ENCODE measurements at regions not wholly inside any gene's neighbourhood (a gene's known extent, or its start where the extent isn't known, plus 50 kb on each side); places are given as distances from the start of the nearest gene placed in this dataset.

GRCh38 chr9:117916291-117916690 lies 212.1 kb downstream of the TLR4 start:
- TF ChIP-seq EZH2 (IDR thresholded peaks at IDR 0.05; ENCODE audit: low read length) (no peak), CTCF (optimal IDR thresholded peaks at IDR 0.05 in 1 of 3, IDR thresholded peaks at IDR 0.05 in 1 of 3, conservative IDR thresholded peaks at IDR 0.05 in 1 of 3; ENCODE audit: extremely low read depth in 1 of 3, insufficient read depth in 2 of 3, low read length in 3 of 3) (no peak)
- H3K27me3 ChIP-seq (ENCODE audit: control insufficient read depth, extremely low read depth, insufficient read depth, low read length), result no peaks in the 10 kb centered on the region

GRCh38 chr9:117917873-117918272 lies 213.7 kb downstream of the TLR4 start:
- no peak overlapping the region for H2AFZ ChIP-seq (ENCODE audit: control insufficient read depth, low read length)
- no peak overlapping the region for H3K4me3 ChIP-seq (ENCODE audit: control insufficient read depth in 2 of 3, extremely low read depth in 1 of 3, insufficient read depth in 2 of 3, low read depth in 1 of 3, low read length in 3 of 3)
- dilution Hi-C loops (cut with MboI; ENCODE audit: extremely low pct_ligation_motif_present, low sequenced_read_pairs), result no loop called here
- H3K79me2 ChIP-seq (ENCODE audit: control insufficient read depth, insufficient read depth, low read length), result no peaks in the 10 kb centered on the region
- FAIRE-seq (no peak), DNase-seq (ENCODE audit: low read depth, low spot score) (no peak)
- no peak overlapping the region for H3K4me2 ChIP-seq (ENCODE audit: control insufficient read depth, extremely low read depth, insufficient read depth, low read depth, low read length)
- no peaks in the 10 kb centered on the region for H3K36me3 ChIP-seq (ENCODE audit: control insufficient read depth in 2 of 2, extremely low read depth in 1 of 2, insufficient read depth in 2 of 2, low read length in 2 of 2)
- no peaks in the 10 kb centered on the region for H3K4me1 ChIP-seq (ENCODE audit: control insufficient read depth, extremely low read depth, insufficient read depth, low read length)
- no peak overlapping the region for H3K27ac ChIP-seq (ENCODE audit: control insufficient read depth, insufficient read depth, low read length)
- H3K9ac ChIP-seq (ENCODE audit: control insufficient read depth, extremely low read depth, insufficient read depth, low read length), result no peak overlapping the region
- H4K20me1 ChIP-seq (ENCODE audit: control insufficient read depth, extremely low read depth, insufficient read depth, low read length), result no peaks in the 10 kb centered on the region
- no peaks in the 10 kb centered on the region for H3K27me3 ChIP-seq (ENCODE audit: control insufficient read depth, extremely low read depth, insufficient read depth, low read length)
- no peaks in the 10 kb centered on the region for H3K9me3 ChIP-seq (ENCODE audit: control insufficient read depth, low read depth, low read length)
- TF ChIP-seq EZH2 (IDR thresholded peaks at IDR 0.05; ENCODE audit: low read length), result no peak
- TF ChIP-seq CTCF (optimal IDR thresholded peaks at IDR 0.05 in 1 of 3, IDR thresholded peaks at IDR 0.05 in 1 of 3, conservative IDR thresholded peaks at IDR 0.05 in 1 of 3; ENCODE audit: extremely low read depth in 1 of 3, insufficient read depth in 2 of 3, low read length in 3 of 3), result no peak
- no peaks in the 10 kb centered on the region for H3K9me1 ChIP-seq (ENCODE audit: control insufficient read depth, extremely low read depth, insufficient read depth, low read length)

More at GRCh38 chr9:117916291-117916690, 212.1 kb downstream of the TLR4 start:
- Histone ChIP-seq H4K20me1 (ENCODE audit: control insufficient read depth, extremely low read depth, insufficient read depth, low read length) (no peaks in the 10 kb centered on the region), H2AFZ (ENCODE audit: control insufficient read depth, low read length) (no peak overlapping the region), H3K36me3 (ENCODE audit: control insufficient read depth in 2 of 2, extremely low read depth in 1 of 2, insufficient read depth in 2 of 2, low read length in 2 of 2) (no peaks in the 10 kb centered on the region), H3K79me2 (ENCODE audit: control insufficient read depth, insufficient read depth, low read length) (no peaks in the 10 kb centered on the region), H3K4me3 (ENCODE audit: control insufficient read depth in 2 of 3, extremely low read depth in 1 of 3, insufficient read depth in 2 of 3, low read depth in 1 of 3, low read length in 3 of 3) (no peak overlapping the region), H3K9me1 (ENCODE audit: control insufficient read depth, extremely low read depth, insufficient read depth, low read length) (no peaks in the 10 kb centered on the region), H3K9ac (ENCODE audit: control insufficient read depth, extremely low read depth, insufficient read depth, low read length) (no peak overlapping the region), H3K4me1 (ENCODE audit: control insufficient read depth, extremely low read depth, insufficient read depth, low read length) (no peaks in the 10 kb centered on the region), H3K27ac (ENCODE audit: control insufficient read depth, insufficient read depth, low read length) (no peak overlapping the region), H3K9me3 (ENCODE audit: control insufficient read depth, low read depth, low read length) (no peaks in the 10 kb centered on the region), H3K4me2 (ENCODE audit: control insufficient read depth, extremely low read depth, insufficient read depth, low read depth, low read length) (no peak overlapping the region)
- dilution Hi-C loops (cut with MboI; ENCODE audit: extremely low pct_ligation_motif_present, low sequenced_read_pairs), result no loop called here
- FAIRE-seq, result no peak
- DNase-seq (ENCODE audit: low read depth, low spot score), result no peak
